GM20000 (cell line): ENCODE measurements at regions not wholly inside any gene's neighbourhood (a gene's known extent, or its start where the extent isn't known, plus 50 kb on each side); places are given as distances from the start of the nearest gene placed in this dataset.
A peak's percentile ranks its signal among the peaks of the same experiment; 100 is the strongest.
"Not testable (repeated sequence)": the region's sequence is repeated elsewhere in the genome, so short reads cannot be mapped to it uniquely, and the experiment has no call there.

Experiments used
- DNase-seq: peaks from one replicate; pipeline ENCODE4 v3.0.0; 2012; ENCODE audit warnings: low spot score
- CTCF ChIP-seq: IDR thresholded peaks from 2 replicates; pipeline ENCODE4 v1.5.1; 2012; ENCODE audit warnings: mild to moderate bottlenecking, control low read depth; ENCODE audit errors: extremely low read depth, missing control alignments

DNA sequence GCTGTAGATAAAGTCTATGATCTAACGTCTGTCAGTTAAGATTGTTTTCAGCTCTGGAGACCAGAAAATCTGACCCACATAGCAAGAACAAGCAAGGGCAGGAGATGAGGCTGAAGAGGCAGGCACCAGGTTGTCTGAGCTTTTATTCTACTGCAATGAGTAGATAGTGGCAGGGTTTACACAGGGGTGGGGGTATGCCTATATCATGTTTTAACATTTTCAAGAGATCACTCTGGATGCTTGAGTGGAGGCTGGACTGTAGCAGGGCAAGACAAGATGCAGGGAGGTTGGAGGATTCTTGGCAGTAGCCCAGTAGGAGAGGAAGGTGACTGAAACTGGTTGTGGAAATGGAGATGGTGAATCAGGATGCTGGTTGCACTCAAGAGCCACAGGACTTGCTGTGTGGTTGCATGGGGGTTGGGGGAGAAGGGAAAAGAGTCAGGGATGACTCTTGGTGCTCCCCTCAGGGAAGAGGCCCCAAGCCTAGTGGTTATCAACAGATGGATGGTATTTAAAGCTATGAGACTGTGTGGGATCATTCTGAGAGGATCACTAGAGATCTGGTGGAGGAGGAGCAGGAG, 143.1 kb upstream of the KCNJ18 start:
- DNase-seq: no peak
- TF ChIP-seq CTCF: no peak

DNA sequence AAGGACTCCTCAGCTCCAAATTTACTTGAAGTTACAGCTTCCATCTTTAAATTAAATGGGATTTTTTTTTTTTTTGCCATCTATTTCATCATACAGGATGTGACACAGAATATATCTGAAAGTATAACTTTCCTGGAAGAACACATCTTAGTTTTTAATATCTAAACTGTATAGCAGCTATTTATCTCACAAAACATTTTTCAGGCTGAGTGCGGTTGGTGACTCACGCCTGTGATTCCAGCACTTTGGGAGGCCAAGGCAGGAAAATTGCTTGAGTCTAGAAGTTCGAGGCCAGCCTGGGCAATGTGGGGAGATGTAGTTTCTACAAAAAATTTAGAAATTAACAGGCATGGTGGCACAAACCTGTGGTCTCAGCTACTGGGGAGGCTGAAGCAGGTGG, 142.3 kb upstream of the KCNJ18 start:
- DNase-seq: not testable (repeated sequence)

DNA sequence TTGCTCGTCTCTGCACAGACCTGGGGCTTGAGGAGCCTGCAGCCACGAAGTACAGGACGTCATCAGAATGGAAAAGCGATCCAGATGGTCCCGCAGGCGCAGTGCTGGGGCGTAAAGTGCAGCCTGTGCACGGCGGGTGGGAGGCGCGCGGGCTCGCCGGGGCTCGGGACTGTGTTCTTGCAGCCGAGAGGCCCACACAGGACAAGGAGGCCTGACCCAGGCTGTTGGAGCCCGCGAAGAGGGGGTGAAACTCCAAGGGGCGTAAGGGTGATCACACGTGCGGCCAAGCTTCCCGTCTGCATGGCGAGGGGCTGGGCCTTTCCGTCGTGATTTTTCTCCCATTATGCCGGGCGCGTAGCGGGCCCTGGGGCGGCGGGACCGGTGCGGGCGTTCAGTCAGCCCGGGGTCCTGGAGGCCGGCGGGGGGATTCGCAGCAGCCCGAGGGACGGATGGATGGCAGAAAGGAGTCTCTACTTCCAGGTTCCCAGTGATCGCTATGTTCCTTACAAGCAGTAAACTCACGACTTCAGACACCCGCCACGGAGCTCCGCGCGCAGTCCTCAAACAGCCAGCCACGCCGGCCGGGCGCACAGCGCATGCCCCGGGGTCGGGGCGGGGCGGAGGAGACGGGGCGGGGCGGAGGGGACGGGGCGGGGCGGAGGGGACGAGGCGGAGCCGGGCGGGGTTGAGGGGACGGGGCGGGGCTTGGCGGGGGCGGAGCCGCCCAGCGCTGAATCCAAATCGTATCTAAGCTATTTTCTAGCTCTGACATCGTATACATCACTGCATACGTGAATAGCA, 141.0 kb upstream of the KCNJ18 start:
- peak; percentile 83 for DNase-seq
- no peak for TF ChIP-seq CTCF

- not testable (repeated sequence) for DNase-seq
These were observed 133.4 kb upstream of the KCNJ18 start for GRCh38 chr17:21558921-21559320.

GRCh38 chr17:21564262-21564661, 128.1 kb upstream of the KCNJ18 start:
- TF ChIP-seq CTCF: no peak
- no peak for DNase-seq

GRCh38 chr17:21564757-21565156, 127.6 kb upstream of the KCNJ18 start:
- DNase-seq: not testable (repeated sequence)

DNA sequence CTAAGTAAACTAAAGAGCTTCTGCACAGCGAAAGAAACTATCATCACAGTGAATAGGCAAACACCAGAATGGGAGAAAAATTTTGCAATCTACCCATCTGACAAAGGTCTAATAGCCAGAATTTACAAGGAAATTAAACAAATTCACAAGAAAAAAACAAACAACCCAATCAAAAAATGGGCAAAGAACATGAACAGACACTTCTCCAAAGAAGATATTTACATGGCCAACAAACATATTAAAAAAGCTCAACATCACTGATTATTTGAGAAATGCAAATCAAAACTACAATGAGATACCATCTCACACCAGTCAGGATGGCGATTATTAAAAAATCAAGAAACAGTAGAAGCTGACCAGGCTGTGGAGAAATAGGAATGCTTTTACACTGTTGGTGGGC, 121.9 kb upstream of the KCNJ18 start:
- DNase-seq: not testable (repeated sequence)

GRCh38 chr17:21572148-21572547, 120.2 kb upstream of the KCNJ18 start:
- not testable (repeated sequence) for DNase-seq

DNA sequence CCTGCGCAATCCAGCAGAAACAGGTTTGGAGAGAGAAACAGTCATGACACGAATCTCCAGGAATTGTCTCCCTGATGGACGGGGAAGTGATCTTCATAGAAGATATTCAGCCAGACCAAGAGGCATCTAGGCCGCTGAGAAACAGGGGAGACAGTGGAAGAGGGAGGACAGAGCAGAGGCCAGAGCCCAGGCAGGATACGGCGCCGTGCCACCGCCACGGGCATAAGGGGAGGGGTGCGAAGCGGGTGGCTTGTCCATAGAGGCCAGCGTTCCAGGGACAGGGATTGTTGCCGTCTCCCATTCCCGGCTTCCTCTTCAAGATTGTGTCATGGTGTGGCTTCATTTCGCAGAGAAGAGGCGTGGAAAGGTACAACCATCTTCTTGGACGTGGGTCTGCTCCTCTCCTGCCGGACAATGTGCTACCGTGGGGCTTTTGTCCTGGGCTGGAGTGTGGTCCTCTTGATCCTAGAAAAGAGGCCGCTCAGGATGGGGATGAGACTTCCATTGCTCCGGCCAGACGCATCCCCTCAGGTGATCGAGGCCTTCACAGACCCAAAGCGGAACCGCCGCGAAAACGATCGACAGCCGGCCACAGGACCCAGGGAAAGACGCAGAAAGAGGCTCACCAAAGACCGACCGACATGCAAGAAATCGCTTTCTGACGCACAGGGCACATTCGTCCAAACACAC, 118.9 kb upstream of the KCNJ18 start:
- not testable (repeated sequence) for DNase-seq

DNA sequence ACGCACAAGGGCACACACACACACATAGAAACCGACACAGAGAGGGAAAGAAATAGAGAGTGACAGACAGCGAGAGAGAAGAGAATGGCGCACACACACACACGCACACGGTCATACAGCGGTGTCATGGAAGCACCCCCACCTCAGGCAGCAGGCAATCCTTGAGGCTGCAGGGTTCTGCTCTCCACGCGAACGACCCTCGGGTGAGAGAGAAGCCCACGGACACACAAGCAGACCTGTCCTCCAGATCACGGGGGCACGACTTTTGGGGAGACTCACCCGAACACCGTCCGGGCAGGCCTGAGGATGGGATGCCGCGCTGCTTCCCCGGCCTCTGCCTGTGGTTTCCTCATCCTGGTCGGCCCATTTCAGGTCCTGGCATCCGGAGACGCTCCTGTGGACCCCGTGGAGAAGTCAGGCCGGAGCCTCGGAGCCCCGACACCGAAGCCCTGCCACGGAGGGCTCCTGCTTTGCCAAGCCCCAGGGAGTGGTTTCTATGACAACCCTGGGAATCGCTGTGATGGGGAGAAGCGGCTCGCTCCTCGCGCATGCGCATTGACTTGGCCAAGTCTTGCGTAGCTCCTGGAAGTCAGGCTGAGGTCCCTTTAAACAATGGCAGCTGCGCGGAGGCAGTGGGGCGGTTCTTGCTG, 118.2 kb upstream of the KCNJ18 start:
- no peak for DNase-seq

GRCh38 chr17:21574611-21575255, 117.6 kb upstream of the KCNJ18 start:
- DNase-seq: not testable (repeated sequence)

More for the DNA sequence above, 118.2 kb upstream of the KCNJ18 start:
- TF ChIP-seq CTCF: no peak

- not testable (repeated sequence) for DNase-seq
These were observed 113.5 kb upstream of the KCNJ18 start for GRCh38 chr17:21578783-21579182.
